GM12873 (cell line): ENCODE measurements at regions not wholly inside any gene's neighbourhood (a gene's known extent, or its start where the extent isn't known, plus 50 kb on each side); places are given as distances from the start of the nearest gene placed in this dataset.

Experiments used
- TF ChIP-seq, protein P1 (sequence below): IDR thresholded peaks from 2 replicates; pipeline ENCODE4 v1.5.1; 2012; ENCODE audit warnings: low read depth, mild to moderate bottlenecking, moderate library complexity, low read length, control low read depth; ENCODE audit not compliant: insufficient read depth; ENCODE audit errors: missing control alignments

DNA sequence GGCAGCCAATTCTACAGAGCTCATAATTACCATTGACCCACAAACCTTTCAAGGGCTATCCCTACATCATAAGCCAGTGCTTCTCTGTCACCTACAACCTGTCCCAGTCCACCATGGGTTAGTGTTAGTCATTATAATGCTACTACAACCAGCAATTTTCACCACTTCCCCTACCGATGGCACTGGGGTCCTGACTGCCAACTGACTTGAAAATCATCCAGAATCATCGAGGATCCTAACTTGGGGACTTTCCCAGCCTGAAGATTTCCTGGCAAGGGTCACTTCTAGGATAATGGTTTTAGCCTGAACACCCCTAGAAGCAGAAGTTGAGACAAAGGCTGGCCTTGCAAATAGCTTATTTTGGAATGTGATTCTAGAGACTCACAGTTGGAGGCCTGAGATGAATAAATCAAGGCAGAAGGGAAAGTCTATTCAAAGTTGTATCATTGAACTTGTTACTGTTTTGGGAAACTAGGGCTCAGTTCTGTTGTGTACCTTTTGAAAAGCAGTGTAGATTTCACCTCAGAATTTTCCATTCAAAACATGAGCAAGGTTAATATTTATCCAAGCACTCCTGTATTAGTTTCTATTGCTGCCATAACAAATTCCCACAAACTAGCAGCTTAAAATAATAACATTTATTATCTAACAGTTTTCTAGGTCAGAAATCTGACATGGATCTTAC, 633.0 kb downstream of the LRRC70 start:
- TF ChIP-seq, protein P1, sequence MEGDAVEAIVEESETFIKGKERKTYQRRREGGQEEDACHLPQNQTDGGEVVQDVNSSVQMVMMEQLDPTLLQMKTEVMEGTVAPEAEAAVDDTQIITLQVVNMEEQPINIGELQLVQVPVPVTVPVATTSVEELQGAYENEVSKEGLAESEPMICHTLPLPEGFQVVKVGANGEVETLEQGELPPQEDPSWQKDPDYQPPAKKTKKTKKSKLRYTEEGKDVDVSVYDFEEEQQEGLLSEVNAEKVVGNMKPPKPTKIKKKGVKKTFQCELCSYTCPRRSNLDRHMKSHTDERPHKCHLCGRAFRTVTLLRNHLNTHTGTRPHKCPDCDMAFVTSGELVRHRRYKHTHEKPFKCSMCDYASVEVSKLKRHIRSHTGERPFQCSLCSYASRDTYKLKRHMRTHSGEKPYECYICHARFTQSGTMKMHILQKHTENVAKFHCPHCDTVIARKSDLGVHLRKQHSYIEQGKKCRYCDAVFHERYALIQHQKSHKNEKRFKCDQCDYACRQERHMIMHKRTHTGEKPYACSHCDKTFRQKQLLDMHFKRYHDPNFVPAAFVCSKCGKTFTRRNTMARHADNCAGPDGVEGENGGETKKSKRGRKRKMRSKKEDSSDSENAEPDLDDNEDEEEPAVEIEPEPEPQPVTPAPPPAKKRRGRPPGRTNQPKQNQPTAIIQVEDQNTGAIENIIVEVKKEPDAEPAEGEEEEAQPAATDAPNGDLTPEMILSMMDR, result no peak

DNA sequence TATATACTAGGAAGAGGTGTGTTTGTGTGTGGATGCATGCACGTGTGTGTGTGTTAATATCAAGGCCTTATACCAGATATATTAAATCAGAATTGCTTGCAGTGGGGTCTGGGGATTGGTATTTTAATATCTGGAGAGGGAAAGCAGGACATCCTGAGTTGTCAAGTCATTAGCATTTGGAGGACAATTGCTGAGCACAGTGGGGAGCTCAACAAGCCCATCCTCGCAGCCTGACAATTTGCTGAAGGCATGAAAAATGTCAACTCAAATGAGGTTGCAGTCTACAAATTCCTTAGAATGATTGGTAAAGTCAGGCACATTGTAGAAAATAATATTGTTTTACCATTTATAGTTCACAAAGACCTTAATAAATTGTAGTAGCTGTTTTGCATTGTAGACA, 627.4 kb downstream of the LRRC70 start:
- TF ChIP-seq, protein P1, result no peak

DNA sequence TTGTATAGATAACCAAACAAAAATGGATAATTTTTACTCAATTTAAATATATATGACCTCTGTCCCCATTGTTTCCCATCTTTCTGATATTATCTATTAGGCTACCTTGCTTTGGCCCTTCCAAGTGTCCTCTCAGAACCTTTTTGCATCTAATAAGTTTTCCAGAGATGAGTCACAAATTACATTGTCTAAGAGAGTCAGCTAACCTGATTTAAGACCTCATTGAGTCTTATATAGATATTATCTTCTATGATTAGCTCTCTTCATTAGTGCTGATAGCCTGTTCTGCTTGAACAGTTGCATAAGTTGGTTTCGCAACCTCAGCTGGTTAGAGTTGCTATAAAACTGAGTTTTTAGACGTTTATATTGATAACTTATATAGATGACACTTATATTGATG, 623.1 kb downstream of the LRRC70 start:
- TF ChIP-seq, protein P1, result no peak

DNA sequence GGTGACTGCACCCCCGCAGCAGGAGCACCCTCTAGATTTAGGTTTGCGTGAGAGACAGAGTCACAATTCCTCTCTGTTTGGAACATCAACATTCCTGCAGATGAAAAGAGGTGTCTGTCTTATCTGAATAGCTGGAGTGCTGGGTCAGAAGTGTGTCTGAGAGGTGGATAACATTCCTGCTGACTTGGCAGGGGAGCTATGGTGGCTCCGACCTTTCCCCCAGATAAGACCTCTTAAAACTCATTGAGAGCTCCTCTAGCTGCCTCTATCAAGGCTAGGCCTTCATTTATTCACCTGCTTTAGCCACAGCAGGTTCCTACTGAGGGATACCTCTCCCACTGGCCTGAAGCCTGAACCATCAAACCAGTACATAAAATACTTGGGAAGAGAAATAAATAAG, 615.5 kb downstream of the LRRC70 start:
- TF ChIP-seq, protein P1, result no peak

DNA sequence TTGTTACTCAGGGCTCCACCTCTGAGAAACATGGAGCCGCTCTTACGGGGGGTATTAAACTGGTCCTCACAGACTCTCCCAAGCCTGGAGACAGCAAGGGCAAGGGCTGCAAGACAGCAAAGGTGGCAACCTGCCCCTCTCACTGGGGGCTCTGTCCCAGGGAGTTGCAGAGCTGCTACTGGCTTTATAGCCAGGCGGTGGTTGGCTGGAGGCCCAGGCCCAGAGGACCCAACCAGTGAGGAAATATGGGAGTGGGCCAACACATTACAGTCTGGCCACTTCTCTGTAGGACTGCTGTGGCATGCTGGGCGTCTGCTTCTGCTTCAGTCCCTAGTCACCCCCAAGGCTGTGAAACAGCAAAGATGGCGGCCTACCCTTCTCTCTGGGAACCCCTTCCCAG, 597.2 kb downstream of the LRRC70 start:
- TF ChIP-seq, protein P1, result no peak

DNA sequence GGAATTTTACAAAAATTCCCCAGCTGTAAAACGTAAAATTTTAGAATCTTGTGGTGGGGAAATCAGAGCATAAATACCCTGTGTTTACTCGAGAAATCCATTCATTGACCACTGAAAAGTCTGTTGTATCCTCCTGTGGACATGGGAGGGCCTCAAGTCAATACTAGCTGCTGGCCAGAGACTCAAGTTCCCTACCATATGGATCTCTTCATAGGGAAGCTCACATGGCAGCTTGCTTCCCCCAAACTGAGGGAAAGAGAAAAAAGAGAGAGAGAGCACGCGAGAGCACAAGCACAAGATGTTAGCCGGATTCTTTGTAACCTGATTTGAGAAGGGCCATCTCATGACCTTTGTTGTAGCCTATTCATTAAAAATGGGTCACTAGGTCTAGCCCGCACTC, 591.9 kb downstream of the LRRC70 start:
- TF ChIP-seq, protein P1, result no peak

DNA sequence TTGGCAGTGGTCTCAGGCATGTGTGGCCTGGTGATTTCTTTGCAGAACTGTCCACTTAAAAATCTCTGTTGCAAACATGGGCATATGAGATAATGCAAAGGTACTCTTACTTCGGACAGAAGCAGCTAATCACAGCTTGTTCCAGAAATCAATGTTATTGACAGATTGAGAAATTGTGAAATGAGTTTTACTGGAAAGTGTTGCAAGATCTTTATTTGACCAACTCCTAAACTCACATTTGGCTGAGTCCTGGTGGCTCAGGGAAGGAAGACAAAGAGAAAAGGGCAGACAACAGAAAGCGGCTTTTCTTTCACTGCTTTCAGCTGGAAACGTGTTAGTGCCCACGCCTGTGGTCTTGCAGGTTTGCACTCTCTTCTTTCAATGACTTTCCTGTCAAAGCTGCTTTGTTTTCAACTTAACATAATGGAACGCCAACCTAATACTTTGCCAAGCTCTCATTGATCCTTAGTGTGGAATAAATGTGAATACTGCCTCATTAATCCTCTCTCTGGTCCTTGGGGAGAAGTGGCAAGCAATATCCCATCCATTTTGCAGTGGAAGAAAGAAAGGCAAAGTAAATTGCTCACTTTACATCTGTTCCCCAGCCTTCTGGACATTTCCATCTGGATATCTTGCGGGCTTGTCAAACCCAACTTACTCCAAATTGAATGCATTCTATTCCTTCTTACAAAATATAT, 586.4 kb downstream of the LRRC70 start:
- TF ChIP-seq, protein P1, result no peak
